ENCODE measurements at regions not wholly inside any gene's neighbourhood (a gene's known extent, or its start where the extent isn't known, plus 50 kb on each side); places are given as distances from the start of the nearest gene placed in this dataset.

DNA sequence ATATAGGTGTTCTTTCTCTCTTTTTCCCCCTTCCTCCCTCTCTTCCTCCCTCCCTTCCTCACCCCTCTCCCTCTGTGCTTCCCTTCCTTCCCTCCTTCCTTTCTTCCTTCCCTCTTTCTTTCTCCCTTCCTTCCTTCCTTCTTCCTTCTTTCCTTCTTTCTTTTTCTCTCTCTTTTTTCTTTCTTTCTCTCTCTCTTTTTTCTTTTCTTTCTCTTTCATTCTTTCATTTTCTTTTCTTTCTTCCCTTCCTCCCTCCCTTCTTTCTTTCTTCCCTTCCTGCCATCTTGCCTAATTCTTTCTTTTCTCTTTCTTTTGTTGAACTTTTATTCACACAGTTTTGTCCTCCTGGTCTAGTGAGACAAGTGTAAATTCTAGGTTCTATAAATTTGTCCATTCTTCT lies 1595.6 kb downstream of the SI start:
- no peak overlapping the region for H3K4me3 ChIP-seq
- DNase-seq (ENCODE audit: low spot score): no peak
- TF ChIP-seq, protein P1, sequence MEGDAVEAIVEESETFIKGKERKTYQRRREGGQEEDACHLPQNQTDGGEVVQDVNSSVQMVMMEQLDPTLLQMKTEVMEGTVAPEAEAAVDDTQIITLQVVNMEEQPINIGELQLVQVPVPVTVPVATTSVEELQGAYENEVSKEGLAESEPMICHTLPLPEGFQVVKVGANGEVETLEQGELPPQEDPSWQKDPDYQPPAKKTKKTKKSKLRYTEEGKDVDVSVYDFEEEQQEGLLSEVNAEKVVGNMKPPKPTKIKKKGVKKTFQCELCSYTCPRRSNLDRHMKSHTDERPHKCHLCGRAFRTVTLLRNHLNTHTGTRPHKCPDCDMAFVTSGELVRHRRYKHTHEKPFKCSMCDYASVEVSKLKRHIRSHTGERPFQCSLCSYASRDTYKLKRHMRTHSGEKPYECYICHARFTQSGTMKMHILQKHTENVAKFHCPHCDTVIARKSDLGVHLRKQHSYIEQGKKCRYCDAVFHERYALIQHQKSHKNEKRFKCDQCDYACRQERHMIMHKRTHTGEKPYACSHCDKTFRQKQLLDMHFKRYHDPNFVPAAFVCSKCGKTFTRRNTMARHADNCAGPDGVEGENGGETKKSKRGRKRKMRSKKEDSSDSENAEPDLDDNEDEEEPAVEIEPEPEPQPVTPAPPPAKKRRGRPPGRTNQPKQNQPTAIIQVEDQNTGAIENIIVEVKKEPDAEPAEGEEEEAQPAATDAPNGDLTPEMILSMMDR (IDR thresholded peaks at IDR 0.05): no peak
- no peak for ATAC-seq (ENCODE audit: insufficient number of reproducible peaks, low FRiP score, low read depth)
- no peaks in the 10 kb centered on the region for H3K36me3 ChIP-seq
- no peak overlapping the region for H3K27ac ChIP-seq
- H3K4me1 ChIP-seq (ENCODE audit: control insufficient read depth in 1 of 2, low read depth in 2 of 2): no peaks in the 10 kb centered on the region
- H3K9me3 ChIP-seq: no peaks in the 10 kb centered on the region
- H3K27me3 ChIP-seq (replicated peaks; ENCODE audit: insufficient read depth): no peaks in the 10 kb centered on the region

DNA sequence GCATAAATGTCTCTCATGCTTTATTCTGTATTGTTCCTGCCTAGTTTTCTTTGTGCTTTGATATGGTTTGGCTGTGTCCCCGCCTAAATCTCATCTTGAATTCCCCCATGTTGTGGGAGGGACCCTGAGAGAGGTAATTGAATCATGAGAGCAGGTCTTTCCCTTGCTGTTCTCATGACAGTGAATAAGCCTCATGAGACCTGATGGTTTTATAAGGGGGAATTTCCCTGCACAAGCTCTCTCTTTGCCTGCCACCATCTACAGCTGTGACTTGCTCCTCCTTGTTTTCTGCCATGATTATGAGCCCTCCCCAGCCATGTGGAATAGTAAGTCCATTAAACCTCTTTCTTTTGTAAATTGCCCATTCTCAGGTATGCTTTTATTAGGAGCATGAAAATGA lies 1596.6 kb downstream of the SI start:
- H3K36me3 ChIP-seq: no peaks in the 10 kb centered on the region
- H3K27ac ChIP-seq: no peak overlapping the region
- TF ChIP-seq, protein P1 (IDR thresholded peaks at IDR 0.05): no peak
- no peaks in the 10 kb centered on the region for H3K9me3 ChIP-seq
- DNase-seq (ENCODE audit: low spot score) (no peak), ATAC-seq (ENCODE audit: insufficient number of reproducible peaks, low FRiP score, low read depth) (no peak)
- H3K4me1 ChIP-seq (ENCODE audit: control insufficient read depth in 1 of 2, low read depth in 2 of 2): no peaks in the 10 kb centered on the region
- H3K27me3 ChIP-seq (replicated peaks; ENCODE audit: insufficient read depth): no peaks in the 10 kb centered on the region
- H3K4me3 ChIP-seq: no peak overlapping the region

DNA sequence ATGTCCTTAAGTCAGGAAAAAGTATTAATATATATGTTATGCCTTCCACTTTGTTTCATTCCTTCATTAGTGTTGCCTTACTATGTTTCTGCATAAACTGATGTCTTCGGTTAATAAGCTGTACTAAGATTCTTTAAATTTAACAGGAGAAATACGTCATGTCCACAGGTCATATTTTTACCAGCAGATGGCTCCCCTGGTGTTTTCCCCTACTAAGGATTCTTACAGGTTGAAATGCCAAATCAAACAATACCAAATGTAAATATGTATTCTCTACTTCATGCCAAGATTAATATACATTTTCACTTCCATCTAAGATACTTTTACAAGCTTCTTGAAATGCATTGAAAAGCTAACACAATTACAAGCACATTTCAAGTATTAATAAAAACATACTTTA lies 1602.1 kb downstream of the SI start:
- DNase-seq (ENCODE audit: low spot score) (no peak), ATAC-seq (ENCODE audit: insufficient number of reproducible peaks, low FRiP score, low read depth) (no peak)
- Histone ChIP-seq H3K4me1 (ENCODE audit: control insufficient read depth in 1 of 2, low read depth in 2 of 2) (no peaks in the 10 kb centered on the region), H3K27me3 (replicated peaks; ENCODE audit: insufficient read depth) (no peaks in the 10 kb centered on the region), H3K9me3 (no peaks in the 10 kb centered on the region), H3K27ac (no peak overlapping the region), H3K4me3 (no peak overlapping the region), H3K36me3 (no peaks in the 10 kb centered on the region)
- TF ChIP-seq, protein P1 (IDR thresholded peaks at IDR 0.05): no peak

DNA sequence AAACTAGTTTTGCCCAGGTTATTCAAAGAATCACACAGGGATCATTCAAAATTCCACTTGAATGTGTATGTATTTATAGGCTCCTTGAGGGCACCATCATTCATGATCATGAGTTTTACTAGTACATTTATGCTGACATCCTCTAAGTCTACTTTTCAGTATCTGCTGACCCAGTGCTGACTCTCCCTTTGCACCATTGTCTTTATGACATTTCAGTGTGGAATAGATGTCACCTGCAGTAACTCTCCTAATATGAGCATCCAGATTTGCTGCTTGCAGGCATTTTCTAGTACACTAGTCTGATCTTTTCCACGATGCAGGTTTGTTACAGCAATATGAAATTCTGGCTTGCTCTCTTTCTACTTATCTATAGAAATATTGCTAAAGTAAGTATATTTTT lies 1603.5 kb downstream of the SI start:
- Histone ChIP-seq H3K27ac (no peak overlapping the region), H3K4me3 (no peak overlapping the region), H3K27me3 (replicated peaks; ENCODE audit: insufficient read depth) (no peaks in the 10 kb centered on the region), H3K4me1 (ENCODE audit: control insufficient read depth in 1 of 2, low read depth in 2 of 2) (no peaks in the 10 kb centered on the region), H3K36me3 (no peaks in the 10 kb centered on the region), H3K9me3 (no peaks in the 10 kb centered on the region)
- ATAC-seq (ENCODE audit: insufficient number of reproducible peaks, low FRiP score, low read depth): no peak
- no peak for DNase-seq (ENCODE audit: low spot score)
- TF ChIP-seq, protein P1 (IDR thresholded peaks at IDR 0.05): no peak

DNA sequence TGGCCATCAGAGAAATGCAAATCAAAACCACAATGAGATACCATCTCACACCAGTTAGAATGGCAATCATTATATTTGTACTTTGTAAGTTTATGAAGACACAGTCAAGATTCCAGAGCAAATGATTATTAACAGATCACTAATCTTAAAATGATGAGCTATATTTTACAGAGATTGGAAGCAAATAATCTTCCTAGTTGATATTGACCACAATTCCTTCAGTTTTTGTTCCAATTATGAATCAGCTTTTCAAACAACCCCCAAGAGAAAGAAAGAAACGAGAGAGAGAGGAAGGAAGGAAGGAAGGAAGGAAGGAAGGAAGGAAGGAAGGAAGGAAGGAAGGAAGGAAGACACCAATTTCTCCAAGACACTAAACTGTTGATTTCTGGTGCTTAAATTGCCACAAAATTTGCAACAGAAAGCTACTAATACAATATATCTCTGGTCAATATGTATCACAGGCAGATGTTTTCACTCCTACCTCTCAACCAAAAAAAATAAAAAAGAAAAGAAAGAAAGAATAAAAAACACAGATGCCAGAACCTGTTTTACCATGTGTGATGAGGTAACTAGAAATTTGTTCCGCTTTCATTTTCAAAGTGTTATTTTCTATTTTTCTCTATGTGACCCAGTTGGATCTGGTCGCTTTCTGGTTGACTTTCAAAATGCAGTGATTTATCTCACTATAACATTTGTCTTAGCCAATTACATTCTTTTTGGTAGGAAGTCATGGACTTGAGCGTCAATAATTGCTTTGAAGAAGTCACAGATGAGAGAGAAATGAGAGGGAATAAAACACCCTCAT lies 1609.6 kb downstream of the SI start:
- no peaks in the 10 kb centered on the region for H3K27me3 ChIP-seq (replicated peaks; ENCODE audit: insufficient read depth)
- H3K36me3 ChIP-seq: no peaks in the 10 kb centered on the region
- no peak for DNase-seq (ENCODE audit: low spot score)
- H3K4me1 ChIP-seq (ENCODE audit: control insufficient read depth in 1 of 2, low read depth in 2 of 2): no peaks in the 10 kb centered on the region
- H3K9me3 ChIP-seq: no peaks in the 10 kb centered on the region
- TF ChIP-seq, protein P1 (IDR thresholded peaks at IDR 0.05): no peak
- ATAC-seq (ENCODE audit: insufficient number of reproducible peaks, low FRiP score, low read depth): no peak
- H3K4me3 ChIP-seq: no peak overlapping the region
- H3K27ac ChIP-seq: no peak overlapping the region

All from thoracic aorta (tissue), 2 donors.